A549 (cell line): ENCODE measurements at regions not wholly inside any gene's neighbourhood (a gene's known extent, or its start where the extent isn't known, plus 50 kb on each side); places are given as distances from the start of the nearest gene placed in this dataset.
A peak's percentile ranks its signal among the peaks of the same experiment; 100 is the strongest.

Source experiments
- ATAC-seq, 2 experiments: fragments of 200-7000 bp in 1 of 2; fragments of >200 bp in 1 of 2; cut with Nextera tagmentation in 1 of 2; cut with Tn5 transposase in 1 of 2; 3 replicates each; pipeline versions ENCODE4 v1.8.0 to v1.9.1; 2018 to 2020; ENCODE audit warnings: mild to moderate bottlenecking in 1 of 2, moderate library complexity in 1 of 2
- CTCF ChIA-PET: fragments of 300-600 bp; sonication (Branson Sonifier 250); formaldehyde crosslinking; extraction: SDS; loops from one replicate; lab custom pipeline; 2021; ENCODE audit warnings: antibody characterized with exemption, inconsistent platforms; lab: Yijun Ruan, JAX
- POLR2A ChIA-PET: fragments of 350-600 bp; formaldehyde crosslinking; extraction: SDS; loops from one replicate; lab custom pipeline; 2021; ENCODE audit warnings: antibody characterized with exemption, inconsistent platforms; lab: Yijun Ruan, JAX
- DNase-seq, 2 experiments: peaks; one replicate each; pipeline versions ENCODE4 v3.0.0 to v3.0.0-alpha.2; 2011 to 2016; ENCODE audit warnings: low read depth in 1 of 2, low spot score in 1 of 2
- FAIRE-seq: peaks from 2 replicates; lab custom pipeline; 2011; peaks lifted over from hg19 to GRCh38; lab: Jason Lieb, UNC
- H3K27ac ChIP-seq, 2 experiments: fragments of >200 bp; sonication (Bioruptor Twin); formaldehyde crosslinking; 3 replicates each; pipeline ENCODE4 v1.5.1; 2016 to 2017
- H3K4me1 ChIP-seq: fragments of >200 bp; sonication (Bioruptor Twin); formaldehyde crosslinking; 3 replicates; pipeline ENCODE4 v1.6.1; 2016
- H3K4me2 ChIP-seq: fragments of >200 bp; sonication (Bioruptor Twin); formaldehyde crosslinking; 3 replicates; pipeline ENCODE4 v1.6.1; 2016
- H3K4me3 ChIP-seq: fragments of >200 bp; sonication (Bioruptor Twin); formaldehyde crosslinking; 3 replicates; pipeline ENCODE4 v1.5.1; 2016
- H3K9me3 ChIP-seq: fragments of >200 bp; sonication (Bioruptor Twin); formaldehyde crosslinking; 3 replicates; pipeline ENCODE4 v1.6.1; 2016
- ATOH8 ChIP-seq: fragments of 250-450 bp; sonication (Bioruptor Pico); IDR thresholded peaks from 2 replicates; pipeline ENCODE4 v1.5.0; 2020; ENCODE audit warnings: low read depth, mild to moderate bottlenecking, moderate library complexity
- BCL3 ChIP-seq: fragments of >200 bp; sonication (Bioruptor Twin); formaldehyde crosslinking; IDR thresholded peaks from 3 replicates; pipeline ENCODE4 v1.6.1; 2016
- BHLHE40 ChIP-seq: IDR thresholded peaks from 2 replicates; pipeline ENCODE4 v1.6.1; 2012; ENCODE audit warnings: low read depth, low read length, inconsistent platforms
- CBX8 ChIP-seq: fragments of 200-600 bp; sonication (generic); IDR thresholded peaks from 2 replicates; pipeline ENCODE4 v1.6.1; 2016
- E2F6 ChIP-seq: IDR thresholded peaks from 2 replicates; pipeline ENCODE4 v1.6.1; 2012; ENCODE audit warnings: low read depth, borderline replicate concordance
- ELK1 ChIP-seq: fragments of 150-350 bp; IDR thresholded peaks from 2 replicates; pipeline ENCODE4 v1.6.1; 2014; ENCODE audit warnings: low read depth, mild to moderate bottlenecking, low read length
- ESRRA ChIP-seq: fragments of 150-350 bp; IDR thresholded peaks from 2 replicates; pipeline ENCODE4 v1.6.1; 2014; ENCODE audit warnings: mild to moderate bottlenecking, low read length, borderline replicate concordance
- FOSL2 ChIP-seq, 2 experiments: fragments of 450-650 bp in 1 of 2; fragments of >200 bp in 1 of 2; sonication (Bioruptor Twin) in 1 of 2; formaldehyde crosslinking; IDR thresholded peaks; 2 replicates each; pipeline versions ENCODE4 v1.5.0 to v1.6.1; 2016 to 2020; ENCODE audit warnings: mild to moderate bottlenecking in 1 of 2, moderate library complexity in 1 of 2
- HES2 ChIP-seq: fragments of >200 bp; sonication (Bioruptor Twin); formaldehyde crosslinking; IDR thresholded peaks from 2 replicates; pipeline ENCODE4 v1.6.1; 2016
- HEYL ChIP-seq: fragments of 250-450 bp; sonication (Bioruptor Pico); IDR thresholded peaks from 2 replicates; pipeline ENCODE4 v1.8.0; 2021; ENCODE audit warnings: mild to moderate bottlenecking, moderate library complexity
- HOXA7 ChIP-seq: fragments of 250-450 bp; sonication (Bioruptor Pico); IDR thresholded peaks from 2 replicates; pipeline ENCODE4 v1.5.0; 2020; ENCODE audit warnings: mild to moderate bottlenecking, moderate library complexity
- HOXB5 ChIP-seq: fragments of 250-450 bp; sonication (Bioruptor Pico); IDR thresholded peaks from 2 replicates; pipeline ENCODE4 v1.5.0; 2020; ENCODE audit warnings: mild to moderate bottlenecking, moderate library complexity
- JUNB ChIP-seq: fragments of >200 bp; sonication (Bioruptor Twin); formaldehyde crosslinking; IDR thresholded peaks from 2 replicates; pipeline ENCODE4 v1.6.1; 2016
- MYC ChIP-seq: IDR thresholded peaks from 2 replicates; pipeline ENCODE4 v1.6.1; 2012; ENCODE audit warnings: mild to moderate bottlenecking, inconsistent platforms, low read length, improper control_type of control experiment, borderline replicate concordance
- PBX3 ChIP-seq: IDR thresholded peaks from 2 replicates; pipeline ENCODE4 v1.6.1; 2012
- POLR2AphosphoS2 ChIP-seq: conservative IDR thresholded peaks from 2 replicates; pipeline ENCODE4 v1.6.1; 2012; ENCODE audit warnings: low read length, improper control_type of control experiment, inconsistent platforms
- REST ChIP-seq: fragments of 200-600 bp; sonication (generic); IDR thresholded peaks from 2 replicates; pipeline ENCODE4 v1.6.1; 2016; ENCODE audit warnings: antibody characterized with exemption, mild to moderate bottlenecking, moderate library complexity
- TFCP2L1 ChIP-seq: fragments of 250-450 bp; sonication (Bioruptor Pico); IDR thresholded peaks from 2 replicates; pipeline ENCODE4 v1.5.0; 2021; ENCODE audit warnings: mild to moderate bottlenecking
- TP53 ChIP-seq: fragments of 250-450 bp; sonication (Bioruptor Pico); IDR thresholded peaks from 2 replicates; pipeline ENCODE4 v1.5.0; 2021; ENCODE audit warnings: mild to moderate bottlenecking, moderate library complexity
- ZFP36 ChIP-seq: fragments of 450-650 bp; IDR thresholded peaks from 2 replicates; pipeline ENCODE4 v1.6.1; 2014; ENCODE audit warnings: borderline replicate concordance; ENCODE audit not compliant: partially characterized antibody
- ZNF302 ChIP-seq: fragments of 250-450 bp; sonication (Bioruptor Pico); IDR thresholded peaks from 2 replicates; pipeline ENCODE4 v1.9.0; 2021; ENCODE audit warnings: inconsistent platforms, mild to moderate bottlenecking, moderate library complexity
- WGBS: methylation state at CpG from one replicate; pipeline ENCODE4 v1.1.6; 2017; ENCODE audit errors: missing lambda C conversion rate; 5-methylcytosine and 5-hydroxymethylcytosine counted together

GRCh38 chr2:215613280-215613679 lies 177.4 kb upstream of the FN1 start:
- DNase-seq, result no peak
- FAIRE-seq, result no peak
- H3K4me1 ChIP-seq, result peaks cover 25% of the 10 kb centered on the region
- peak in 1 of 2 experiments; percentile 54; a peak in 3 of 6 replicates for ATAC-seq
- H3K4me3 ChIP-seq, result no peak overlapping the region
- TF ChIP-seq HOXB5 (CRISPR knock-in tag) (no peak), ELK1 (no peak), TP53 (CRISPR knock-in tag) (no peak), HOXA7 (no peak), BHLHE40 (no peak), FOSL2 (IDR thresholded peaks at IDR 0.05) (no peak), FOSL2 (CRISPR knock-in tag; IDR thresholded peaks at IDR 0.05) (no peak), JUNB (no peak), ESRRA (no peak)
- H3K4me2 ChIP-seq, result peak overlapping the region; percentile 26; the same call in 1 of the 3 replicates
- H3K9me3 ChIP-seq, result no peaks in the 10 kb centered on the region
- H3K27ac ChIP-seq, result peak overlapping the region; percentile 17 to 62; a peak in 3 of 6 replicates
- CTCF ChIA-PET, result interaction anchor here (1.2 kb wide), 1 partner anchor 14 kb away, joined by 3 read pairs; no protein-coding TSS in a partner anchor
- 62% methylated on average over 8 of the region's 8 CpGs for WGBS
- POLR2A ChIA-PET, result interaction anchor here (1.3 kb wide), 1 partner anchor 301 kb away, joined by 3 read pairs; the partner anchor contains the start of gene ATIC

- Histone ChIP-seq H3K27ac (peak overlapping the region in 1 of 2 experiments; percentile 62; a peak in 1 of 6 replicates), H3K4me2 (0 out of 3 replicates have a peak overlapping the region, but pooled peaks have one; percentile 26), H3K9me3 (no peaks in the 10 kb centered on the region), H3K4me3 (no peak overlapping the region), H3K4me1 (peaks cover 21% of the 10 kb centered on the region)
- TF ChIP-seq PBX3 (no peak), ESRRA (no peak), HEYL (CRISPR knock-in tag) (no peak), BCL3 (no peak), CBX8 (no peak), ATOH8 (CRISPR knock-in tag) (no peak), TFCP2L1 (CRISPR knock-in tag) (no peak)
- FAIRE-seq, result no peak
- ATAC-seq, result no peak
- ChIA-PET POLR2A (no interaction called here), CTCF (interaction anchor here (1.2 kb wide), 1 partner anchor 13 kb away, joined by 3 read pairs; no protein-coding TSS in a partner anchor)
- 73% methylated on average over 2 of the region's 2 CpGs for WGBS
- peak in 1 of 2 experiments; percentile 22 for DNase-seq
These were observed 176.9 kb upstream of the FN1 start for GRCh38 chr2:215612786-215613185.

GRCh38 chr2:215611609-215612386 lies 175.9 kb upstream of the FN1 start:
- H3K4me3 ChIP-seq, result no peak overlapping the region
- peak overlapping the region in 1 of 2 experiments; percentile 8; a peak in 1 of 6 replicates for H3K27ac ChIP-seq
- peaks cover 21% of the 10 kb centered on the region for H3K4me1 ChIP-seq
- no peak for DNase-seq
- no peak for FAIRE-seq
- ATAC-seq, result no peak
- CTCF ChIA-PET, result no interaction called here
- WGBS, result 72% methylated on average over 7 of the region's 7 CpGs
- POLR2A ChIA-PET, result no interaction called here
- H3K4me2 ChIP-seq, result no peak overlapping the region
- H3K9me3 ChIP-seq, result no peaks in the 10 kb centered on the region
- TF ChIP-seq ZNF302 (no peak), ZFP36 (no peak), HES2 (no peak), E2F6 (no peak), TFCP2L1 (CRISPR knock-in tag) (no peak), MYC (no peak), ATOH8 (CRISPR knock-in tag) (no peak), POLR2AphosphoS2 (no peak), REST (no peak)
